H1 (cell line): ENCODE measurements at regions not wholly inside any gene's neighbourhood (a gene's known extent, or its start where the extent isn't known, plus 50 kb on each side); places are given as distances from the start of the nearest gene placed in this dataset.
A peak's percentile ranks its signal among the peaks of the same experiment; 100 is the strongest.

Source experiments
- CTCF ChIA-PET: fragments of 300-600 bp; sonication (Branson Sonifier 250); formaldehyde crosslinking; loops from one replicate; lab custom pipeline; 2021; ENCODE audit not compliant: partially characterized antibody; lab: Charles Lee
- POLR2A ChIA-PET: fragments of 300-600 bp; sonication (Branson Sonifier 250); formaldehyde crosslinking; loops from one replicate; lab custom pipeline; 2021; ENCODE audit warnings: inconsistent platforms; ENCODE audit not compliant: partially characterized antibody; lab: Charles Lee
- DNase-seq, 2 experiments: peaks; one replicate each; pipeline versions ENCODE4 v3.0.0 to v3.0.0-alpha.2; 2010 to 2022; ENCODE audit warnings: low spot score in 2 of 2, low read depth in 1 of 2, mixed read lengths in 1 of 2
- FAIRE-seq: peaks from 2 replicates; lab custom pipeline; 2011; peaks lifted over from hg19 to GRCh38; lab: Jason Lieb, UNC
- H2AFZ ChIP-seq: 2 replicates; pipeline ENCODE4 v1.8.1; 2012; ENCODE audit warnings: low read length, inconsistent platforms
- H2AK5ac ChIP-seq: 2 replicates; pipeline ENCODE4 v1.6.1; 2013; ENCODE audit warnings: low read depth, low read length
- H2BK120ac ChIP-seq: replicated peaks from 2 replicates; pipeline ENCODE3; 2013; ENCODE audit warnings: low read depth, low read length, inconsistent platforms
- H2BK12ac ChIP-seq: 2 replicates; pipeline ENCODE4 v1.6.1; 2013; ENCODE audit warnings: low read depth, low read length
- H2BK15ac ChIP-seq: 2 replicates; pipeline ENCODE4 v1.6.1; 2013; ENCODE audit warnings: low read length
- H2BK20ac ChIP-seq: 2 replicates; pipeline ENCODE4 v1.6.1; 2013; ENCODE audit warnings: low read length
- H2BK5ac ChIP-seq: 2 replicates; pipeline ENCODE4 v1.6.1; 2013; ENCODE audit warnings: low read depth, low read length
- H3K14ac ChIP-seq: 2 replicates; pipeline ENCODE4 v1.6.1; 2013; ENCODE audit warnings: inconsistent platforms; ENCODE audit not compliant: insufficient read length
- H3K18ac ChIP-seq: 2 replicates; pipeline ENCODE4 v1.6.1; 2013; ENCODE audit warnings: low read length; ENCODE audit errors: extremely low read depth
- H3K23ac ChIP-seq: 2 replicates; pipeline ENCODE4 v1.6.1; 2013; ENCODE audit warnings: inconsistent platforms; ENCODE audit not compliant: insufficient read length
- H3K23me2 ChIP-seq: 2 replicates; pipeline ENCODE4 v1.6.1; 2013; ENCODE audit warnings: low read depth, low read length
- H3K27ac ChIP-seq: 2 replicates; pipeline ENCODE4 v1.6.1; 2011; ENCODE audit warnings: low read depth, low read length, inconsistent platforms
- H3K27me3 ChIP-seq, 4 experiments: replicated peaks in 1 of 4; 1 replicate in 1 of 4; 2 replicates in 3 of 4; pipeline versions ENCODE4 v1.6.1 to v1.8.1; 2011 to 2013; ENCODE audit warnings: low read length in 3 of 4, mild to moderate bottlenecking in 3 of 4, inconsistent platforms in 2 of 4, mixed read lengths in 2 of 4, moderate library complexity in 1 of 4; ENCODE audit not compliant: control insufficient read depth in 3 of 4, insufficient read depth in 3 of 4; ENCODE audit errors: extremely low read depth in 1 of 4
- H3K36me3 ChIP-seq, 4 experiments: 2 replicates each; pipeline versions ENCODE4 v1.6.1 to v1.8.1; 2011 to 2013; ENCODE audit warnings: mild to moderate bottlenecking in 4 of 4, low read length in 3 of 4, moderate library complexity in 2 of 4, control low read depth in 1 of 4, inconsistent platforms in 1 of 4; ENCODE audit not compliant: insufficient read depth in 4 of 4, control insufficient read depth in 2 of 4
- H3K4ac ChIP-seq: replicated peaks from 2 replicates; pipeline ENCODE3; 2013; ENCODE audit warnings: low read length, low read depth, mixed read lengths, inconsistent platforms; ENCODE audit not compliant: insufficient read length
- H3K4me1 ChIP-seq, 4 experiments: replicated peaks in 1 of 4; 1 replicate in 1 of 4; 2 replicates in 3 of 4; pipeline versions ENCODE4 v1.6.1 to v1.8.1; 2011 to 2013; ENCODE audit warnings: low read length in 3 of 4, inconsistent platforms in 2 of 4, mixed read lengths in 1 of 4; ENCODE audit not compliant: insufficient read depth in 4 of 4, control insufficient read depth in 3 of 4
- H3K4me2 ChIP-seq, 2 experiments: 2 replicates each; pipeline versions ENCODE4 v1.6.1 to v1.8.1; 2011 to 2013; ENCODE audit warnings: low read depth in 2 of 2, low read length in 2 of 2, control low read depth in 1 of 2, inconsistent platforms in 1 of 2, mild to moderate bottlenecking in 1 of 2; ENCODE audit not compliant: insufficient read depth in 1 of 2
- H3K4me3 ChIP-seq, 4 experiments: fragments of 200-600, 300-600 bp in 1 of 4; sonication (generic), shearing (Covaris generic), sonication (Bioruptor Twin) in 1 of 4; 2 replicates each; pipeline versions ENCODE4 v1.5.1 to v1.8.1; 2011 to 2016; ENCODE audit warnings: low read length in 4 of 4, low read depth in 3 of 4, control low read depth in 2 of 4, inconsistent platforms in 2 of 4, mild to moderate bottlenecking in 2 of 4, mixed read lengths in 1 of 4, moderate library complexity in 1 of 4; ENCODE audit not compliant: insufficient read depth in 2 of 4; ENCODE audit errors: extremely low read depth in 1 of 4
- H3K56ac ChIP-seq: replicated peaks from 2 replicates; pipeline ENCODE3; 2013; ENCODE audit warnings: low read depth, mild to moderate bottlenecking, mixed read lengths, low read length, inconsistent platforms; ENCODE audit not compliant: insufficient read length
- H3K79me1 ChIP-seq: 2 replicates; pipeline ENCODE4 v1.6.1; 2013; ENCODE audit warnings: low read depth, low read length, control low read depth
- H3K79me2 ChIP-seq, 2 experiments: 2 replicates each; pipeline versions ENCODE4 v1.6.1 to v1.8.1; 2012 to 2013; ENCODE audit warnings: low read length in 2 of 2, mild to moderate bottlenecking in 2 of 2, inconsistent platforms in 1 of 2; ENCODE audit not compliant: insufficient read depth in 2 of 2, control insufficient read depth in 1 of 2
- H3K9ac ChIP-seq, 4 experiments: replicated peaks in 1 of 4; 1 replicate in 1 of 4; 2 replicates in 3 of 4; pipeline versions ENCODE4 v1.6.1 to v1.8.1; 2011 to 2013; ENCODE audit warnings: low read depth in 3 of 4, low read length in 3 of 4, control low read depth in 2 of 4, mild to moderate bottlenecking in 2 of 4, moderate library complexity in 2 of 4, inconsistent platforms in 1 of 4; ENCODE audit errors: extremely low read depth in 1 of 4
- H3K9me3 ChIP-seq, 2 experiments: 2 replicates each; pipeline versions ENCODE4 v1.6.1 to v1.8.1; 2012 to 2013; ENCODE audit warnings: mild to moderate bottlenecking in 2 of 2, moderate library complexity in 2 of 2, control low read depth in 1 of 2, inconsistent platforms in 1 of 2, low read depth in 1 of 2, low read length in 1 of 2, mixed read lengths in 1 of 2; ENCODE audit not compliant: insufficient read depth in 2 of 2
- H4K20me1 ChIP-seq, 2 experiments: replicated peaks in 1 of 2; 2 replicates each; pipeline versions ENCODE3 to v1.8.1; 2011 to 2013; ENCODE audit warnings: inconsistent platforms in 2 of 2, low read length in 2 of 2, mild to moderate bottlenecking in 1 of 2; ENCODE audit not compliant: insufficient read depth in 2 of 2, control insufficient read depth in 1 of 2
- H4K5ac ChIP-seq: 2 replicates; pipeline ENCODE4 v1.6.1; 2013; ENCODE audit warnings: low read length, low read depth, mixed read lengths, inconsistent platforms; ENCODE audit not compliant: insufficient read length
- H4K8ac ChIP-seq: 2 replicates; pipeline ENCODE4 v1.8.0; 2013; ENCODE audit warnings: mild to moderate bottlenecking, moderate library complexity, low read length, inconsistent platforms; ENCODE audit not compliant: insufficient read depth; ENCODE audit errors: extremely low read depth
- H4K91ac ChIP-seq: replicated peaks from 2 replicates; pipeline ENCODE3; 2013; ENCODE audit warnings: low read length, mixed read lengths, inconsistent platforms; ENCODE audit not compliant: insufficient read length
- CBX8 ChIP-seq: fragments of 300-800, 300-1000 bp; sonication (generic); IDR thresholded peaks from 2 replicates; pipeline ENCODE4 v1.7.1; 2016; ENCODE audit warnings: low read depth, low read length, borderline replicate concordance
- CEBPB ChIP-seq: IDR thresholded peaks from 2 replicates; pipeline ENCODE4 v1.6.1; 2012; ENCODE audit warnings: low read depth, low read length
- GTF2F1 ChIP-seq: IDR thresholded peaks from 2 replicates; pipeline ENCODE4 v1.6.1; 2012; ENCODE audit warnings: low read depth, low read length, improper control_type of control experiment, borderline replicate concordance
- JUND ChIP-seq: IDR thresholded peaks from 2 replicates; pipeline ENCODE4 v1.6.1; 2011; ENCODE audit warnings: mild to moderate bottlenecking, improper control_type of control experiment, low read length
- KDM4A ChIP-seq: IDR thresholded peaks from one replicate; pipeline ENCODE4 v1.7.1; 2012; ENCODE audit warnings: low read depth, mild to moderate bottlenecking, moderate library complexity, low read length, inconsistent platforms; ENCODE audit not compliant: severe bottlenecking
- NRF1 ChIP-seq: IDR thresholded peaks from 2 replicates; pipeline ENCODE4 v1.6.1; 2011; ENCODE audit warnings: mild to moderate bottlenecking, low read depth, low read length, improper control_type of control experiment
- POLR2A ChIP-seq, 2 experiments: IDR thresholded peaks; 1 replicate in 1 of 2; 2 replicates in 1 of 2; pipeline ENCODE4 v1.6.1; 2011; ENCODE audit warnings: low read depth in 2 of 2, low read length in 2 of 2, mild to moderate bottlenecking in 2 of 2; ENCODE audit errors: control extremely low read depth in 1 of 2
- POU5F1 ChIP-seq: IDR thresholded peaks from 2 replicates; pipeline ENCODE4 v1.6.1; 2011; ENCODE audit warnings: low read depth, mild to moderate bottlenecking, low read length, moderate library complexity
- RBBP5 ChIP-seq: IDR thresholded peaks from 2 replicates; pipeline ENCODE4 v1.7.1; 2012; ENCODE audit warnings: low read depth, mild to moderate bottlenecking, inconsistent platforms, low read length, moderate library complexity, borderline replicate concordance
- RNF2 ChIP-seq: fragments of 200-900, 300-1000 bp; sonication (generic); IDR thresholded peaks from 2 replicates; pipeline ENCODE4 v1.7.1; 2016; ENCODE audit warnings: borderline replicate concordance, low read depth, mild to moderate bottlenecking, antibody characterized with exemption, low read length; ENCODE audit not compliant: poor library complexity, severe bottlenecking; ENCODE audit errors: missing control alignments
- SIN3A ChIP-seq, 2 experiments: IDR thresholded peaks in 1 of 2; conservative IDR thresholded peaks in 1 of 2; 2 replicates each; pipeline ENCODE4 v1.6.1; 2011 to 2012; ENCODE audit warnings: low read length in 2 of 2, improper control_type of control experiment in 1 of 2, low read depth in 1 of 2, mild to moderate bottlenecking in 1 of 2
- TAF7 ChIP-seq: optimal IDR thresholded peaks from 2 replicates; pipeline ENCODE3; 2011; ENCODE audit warnings: low read depth, mild to moderate bottlenecking, inconsistent platforms, low read length, moderate library complexity, borderline replicate concordance
- TBP ChIP-seq: IDR thresholded peaks from 2 replicates; pipeline ENCODE4 v1.6.1; 2011; ENCODE audit warnings: low read depth, low read length, improper control_type of control experiment
- TEAD4 ChIP-seq: IDR thresholded peaks from 2 replicates; pipeline ENCODE4 v1.6.1; 2012; ENCODE audit warnings: low read depth, low read length, inconsistent platforms, mixed read lengths
- YY1 ChIP-seq: IDR thresholded peaks from 2 replicates; pipeline ENCODE4 v1.6.1; 2011; ENCODE audit warnings: low read depth, mild to moderate bottlenecking, low read length
- WGBS, 2 experiments: shearing (Covaris generic) in 1 of 2; methylation state at CpG; one replicate each; pipeline versions ENCODE4 v1.1.6 to v1.1.7; 2013 to 2015; ENCODE audit warnings: low lambda C conversion rate in 2 of 2, mixed read lengths in 2 of 2, inconsistent platforms in 1 of 2, low coverage in 1 of 2, missing lambda C conversion rate in 1 of 2; ENCODE audit not compliant: insufficient replicate concordance in 2 of 2, insufficient coverage in 1 of 2, insufficient read length in 1 of 2; ENCODE audit errors: extremely low coverage in 1 of 2, missing lambda C conversion rate in 1 of 2; 5-methylcytosine and 5-hydroxymethylcytosine counted together

DNA sequence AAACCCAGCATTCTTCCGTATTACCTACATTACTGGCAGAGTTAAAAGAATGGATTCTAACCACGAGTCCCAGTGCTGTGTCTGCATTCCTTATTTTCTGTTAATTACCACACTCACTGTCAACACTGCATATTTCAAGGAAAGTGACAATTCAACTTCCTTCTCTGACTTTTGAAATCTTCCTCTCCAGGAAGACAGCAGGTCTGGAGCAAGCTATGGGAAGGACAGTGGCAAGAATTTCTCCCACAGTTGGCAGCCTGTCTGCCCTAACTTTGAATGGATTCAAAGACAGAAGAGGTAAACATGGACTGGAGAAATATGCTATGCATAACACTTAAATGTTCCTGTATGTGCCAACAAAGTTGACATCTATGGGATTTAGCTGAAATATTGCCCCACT, 700.5 kb upstream of the CHAC2 start:
- no peak overlapping the region for H3K4me2 ChIP-seq
- no peaks in the 10 kb centered on the region for H3K79me2 ChIP-seq
- H2BK15ac ChIP-seq: no peak overlapping the region
- no peak overlapping the region for H3K23ac ChIP-seq
- 86% methylated on average over 2 of the region's 2 CpGs; no CpG with 5 or more reads in 1 of the 2 experiments for WGBS, 2 experiments
- no peak overlapping the region for H3K56ac ChIP-seq
- no peaks in the 10 kb centered on the region for H4K20me1 ChIP-seq
- H2AK5ac ChIP-seq: no peak overlapping the region
- H3K79me1 ChIP-seq: no peaks in the 10 kb centered on the region
- H3K18ac ChIP-seq: no peak overlapping the region
- DNase-seq: no peak
- no peak overlapping the region for H3K4me3 ChIP-seq
- POLR2A ChIA-PET: interaction anchor here (0.8 kb wide), 1 partner anchor 13 kb away, joined by 3 read pairs; no protein-coding TSS in a partner anchor
- H2BK12ac ChIP-seq: no peak overlapping the region
- no peaks in the 10 kb centered on the region; a peak in 1 of 7 replicates for H3K4me1 ChIP-seq
- H3K27me3 ChIP-seq: no peaks in the 10 kb centered on the region
- no peak overlapping the region for H3K27ac ChIP-seq
- no peaks in the 10 kb centered on the region for H3K9me3 ChIP-seq
- no peak overlapping the region for H2BK20ac ChIP-seq
- CTCF ChIA-PET: no interaction called here
- no peak overlapping the region; the same call in 1 of the 2 replicates for H2AFZ ChIP-seq
- H3K4ac ChIP-seq: no peak overlapping the region
- H3K23me2 ChIP-seq: no peaks in the 10 kb centered on the region
- no peak overlapping the region for H2BK5ac ChIP-seq
- peak; percentile 13 for FAIRE-seq
- no peak overlapping the region for H4K8ac ChIP-seq
- H2BK120ac ChIP-seq: no peak overlapping the region
- H3K36me3 ChIP-seq: no peaks in the 10 kb centered on the region
- H3K9ac ChIP-seq: no peak overlapping the region
- H4K5ac ChIP-seq: no peak overlapping the region
- no peak overlapping the region for H3K14ac ChIP-seq
- no peak overlapping the region for H4K91ac ChIP-seq
- TF ChIP-seq NRF1 (no peak), GTF2F1 (no peak), POU5F1 (no peak), RBBP5 (no peak), YY1 (no peak), CEBPB (no peak), CBX8 (no peak), POLR2A (IDR thresholded peaks at IDR 0.05; ENCODE audit: control extremely low read depth in 1 of 2, low read depth in 2 of 2, low read length in 2 of 2) (no peak), RNF2 (no peak), TAF7 (no peak), KDM4A (no peak), TBP (no peak), TEAD4 (no peak), JUND (no peak), SIN3A (conservative IDR thresholded peaks at IDR 0.05 in 1 of 2, IDR thresholded peaks at IDR 0.05 in 1 of 2; ENCODE audit: low read depth in 1 of 2, low read length in 2 of 2) (no peak)
